Coronary artery (tissue), 2 donors: ENCODE measurements at regions not wholly inside any gene's neighbourhood (a gene's known extent, or its start where the extent isn't known, plus 50 kb on each side); places are given as distances from the start of the nearest gene placed in this dataset.
"Not testable (repeated sequence)": the region's sequence is repeated elsewhere in the genome, so short reads cannot be mapped to it uniquely, and the experiment has no call there.

Experiments
- DNase-seq: peaks from one replicate; pipeline ENCODE4 v3.0.0-alpha.2; 2017; ENCODE audit warnings: low spot score
- H3K27ac ChIP-seq, 2 donors: fragments of 200-600 bp; sonication (generic); one replicate each; pipeline ENCODE4 v1.5.1; 2016 to 2019
- H3K4me3 ChIP-seq: fragments of 200-600 bp; sonication (generic); 2 replicates; pipeline ENCODE4 v1.5.1; 2016; ENCODE audit warnings: mild to moderate bottlenecking, moderate library complexity
- CTCF ChIP-seq: fragments of 200-600 bp; sonication (generic); IDR thresholded peaks from one replicate; pipeline ENCODE4 v1.5.1; 2019; ENCODE audit warnings: antibody characterized with exemption

GRCh38 chr6:66127061-66127460 lies 420.0 kb upstream of the EYS start:
- Histone ChIP-seq H3K27ac (no peak overlapping the region), H3K4me3 (no peak overlapping the region)
- DNase-seq = no peak
- TF ChIP-seq CTCF = no peak

- no peak for TF ChIP-seq CTCF
- Histone ChIP-seq H3K4me3 (no peak overlapping the region), H3K27ac (no peak overlapping the region)
- DNase-seq = no peak
Measured at GRCh38 chr6:66126358-66126757, 419.3 kb upstream of the EYS start.

- DNase-seq = no peak
- TF ChIP-seq CTCF = no peak
- Histone ChIP-seq H3K4me3 (no peak overlapping the region), H3K27ac (no peak overlapping the region)
Measured at GRCh38 chr6:66103954-66104353, 396.9 kb upstream of the EYS start.

- no peak overlapping the region for H3K27ac ChIP-seq
- H3K4me3 ChIP-seq = no peak overlapping the region
- TF ChIP-seq CTCF = no peak
- DNase-seq = no peak
Measured at GRCh38 chr6:66103354-66103753, 396.3 kb upstream of the EYS start.

- Histone ChIP-seq H3K27ac (no peak overlapping the region), H3K4me3 (no peak overlapping the region)
- no peak for TF ChIP-seq CTCF
- DNase-seq = no peak
Measured at GRCh38 chr6:66096679-66097078, 389.7 kb upstream of the EYS start.

- H3K4me3 ChIP-seq = no peak overlapping the region
- no peak overlapping the region for H3K27ac ChIP-seq
- DNase-seq = no peak
- no peak for TF ChIP-seq CTCF
Measured at GRCh38 chr6:66094615-66095014, 387.6 kb upstream of the EYS start.

- H3K27ac ChIP-seq, H3K4me3 ChIP-seq, DNase-seq: not testable (repeated sequence)
Measured at GRCh38 chr6:66092306-66092705, 385.3 kb upstream of the EYS start.

- TF ChIP-seq CTCF = no peak
- no peak overlapping the region for H3K4me3 ChIP-seq
- H3K27ac ChIP-seq = no peak overlapping the region
- no peak for DNase-seq
Measured at GRCh38 chr6:66086532-66086931, 379.5 kb upstream of the EYS start.
